ENCODE measurements at regions not wholly inside any gene's neighbourhood (a gene's known extent, or its start where the extent isn't known, plus 50 kb on each side); places are given as distances from the start of the nearest gene placed in this dataset.

DNA sequence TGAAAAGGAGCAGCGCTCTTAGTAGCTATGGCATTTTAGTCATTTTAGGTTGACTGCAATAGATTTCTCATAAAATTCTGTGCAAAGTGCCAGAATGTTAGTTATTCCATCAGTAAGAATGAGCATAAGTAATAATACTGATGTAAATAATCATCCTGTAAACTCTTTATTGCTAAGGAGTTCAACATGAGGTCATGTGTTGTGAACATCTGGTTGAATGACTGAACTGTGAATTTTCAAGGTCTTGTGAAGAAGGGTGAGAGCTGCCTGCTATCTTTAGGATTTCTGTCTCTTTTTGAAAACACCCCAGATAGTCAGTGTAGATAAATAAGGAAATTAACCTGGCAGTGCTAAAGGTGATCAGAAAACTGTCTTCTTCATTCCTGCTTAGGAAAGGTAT is 333.4 kb upstream of the TBC1D5 start:
- Mint-ChIP-seq H3K4me3 (ENCODE audit: low read depth) (no peak overlapping the region), H3K9me3 (ENCODE audit: low read depth) (no peaks in the 10 kb centered on the region), H3K27me3 (no peaks in the 10 kb centered on the region), H3K4me1 (ENCODE audit: low read depth) (peaks cover 9% of the 10 kb centered on the region), H3K36me3 (ENCODE audit: insufficient read depth) (peaks cover 4% of the 10 kb centered on the region), H3K27ac (no peak overlapping the region)
- TF ChIP-seq, protein P1, sequence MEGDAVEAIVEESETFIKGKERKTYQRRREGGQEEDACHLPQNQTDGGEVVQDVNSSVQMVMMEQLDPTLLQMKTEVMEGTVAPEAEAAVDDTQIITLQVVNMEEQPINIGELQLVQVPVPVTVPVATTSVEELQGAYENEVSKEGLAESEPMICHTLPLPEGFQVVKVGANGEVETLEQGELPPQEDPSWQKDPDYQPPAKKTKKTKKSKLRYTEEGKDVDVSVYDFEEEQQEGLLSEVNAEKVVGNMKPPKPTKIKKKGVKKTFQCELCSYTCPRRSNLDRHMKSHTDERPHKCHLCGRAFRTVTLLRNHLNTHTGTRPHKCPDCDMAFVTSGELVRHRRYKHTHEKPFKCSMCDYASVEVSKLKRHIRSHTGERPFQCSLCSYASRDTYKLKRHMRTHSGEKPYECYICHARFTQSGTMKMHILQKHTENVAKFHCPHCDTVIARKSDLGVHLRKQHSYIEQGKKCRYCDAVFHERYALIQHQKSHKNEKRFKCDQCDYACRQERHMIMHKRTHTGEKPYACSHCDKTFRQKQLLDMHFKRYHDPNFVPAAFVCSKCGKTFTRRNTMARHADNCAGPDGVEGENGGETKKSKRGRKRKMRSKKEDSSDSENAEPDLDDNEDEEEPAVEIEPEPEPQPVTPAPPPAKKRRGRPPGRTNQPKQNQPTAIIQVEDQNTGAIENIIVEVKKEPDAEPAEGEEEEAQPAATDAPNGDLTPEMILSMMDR (IDR thresholded peaks at IDR 0.05; ENCODE audit: unreplicated experiment): no peak
- DNase-seq (ENCODE audit: low spot score, unreplicated experiment): no peak

DNA sequence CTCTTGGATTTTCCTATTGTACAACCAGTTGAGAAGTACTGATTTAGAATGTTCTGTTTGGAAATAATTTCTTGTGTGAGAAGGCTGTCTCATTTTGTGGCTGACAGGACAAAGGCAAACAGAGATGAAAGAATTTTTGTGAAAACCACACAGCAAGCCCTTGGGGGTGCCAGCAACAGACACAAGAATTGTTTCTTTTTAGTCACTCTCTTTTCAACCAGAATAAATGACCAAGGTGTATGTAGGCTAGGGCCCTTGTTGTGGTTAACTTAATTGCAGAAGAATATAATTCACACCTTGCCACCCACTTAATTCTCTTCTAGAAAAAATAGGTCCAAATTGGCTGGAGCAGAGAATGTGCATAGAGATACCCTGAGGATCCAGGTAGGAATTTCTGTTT is 329.4 kb upstream of the TBC1D5 start:
- H3K4me3 Mint-ChIP-seq (ENCODE audit: low read depth): no peak overlapping the region
- H3K36me3 Mint-ChIP-seq (ENCODE audit: insufficient read depth): no peaks in the 10 kb centered on the region
- no peak overlapping the region for H3K27ac Mint-ChIP-seq
- H3K4me1 Mint-ChIP-seq (ENCODE audit: low read depth): peaks cover 12% of the 10 kb centered on the region
- no peaks in the 10 kb centered on the region for H3K27me3 Mint-ChIP-seq
- TF ChIP-seq, protein P1 (IDR thresholded peaks at IDR 0.05; ENCODE audit: unreplicated experiment): no peak
- no peaks in the 10 kb centered on the region for H3K9me3 Mint-ChIP-seq (ENCODE audit: low read depth)
- no peak for DNase-seq (ENCODE audit: low spot score, unreplicated experiment)

DNA sequence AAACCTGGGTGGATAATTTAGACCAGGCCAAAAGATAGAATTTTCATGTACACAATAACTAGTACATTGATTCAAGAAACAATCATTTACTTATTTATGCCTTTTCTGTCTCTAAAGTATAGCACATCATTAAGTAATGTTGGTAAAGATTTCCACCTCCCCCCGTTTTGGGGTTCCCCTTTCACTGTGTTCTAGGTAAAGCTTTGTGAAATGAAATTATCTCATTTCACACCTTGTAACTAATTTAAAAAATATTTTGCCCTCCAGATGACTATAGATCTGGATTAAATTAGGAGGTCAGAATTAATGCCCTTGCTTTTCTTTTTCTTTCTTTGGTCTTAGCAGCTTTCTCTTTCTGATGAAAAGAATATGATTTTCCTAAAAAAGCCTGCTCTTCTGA is 328.5 kb upstream of the TBC1D5 start:
- H3K27ac Mint-ChIP-seq: no peak overlapping the region
- no peak for DNase-seq (ENCODE audit: low spot score, unreplicated experiment)
- no peaks in the 10 kb centered on the region for H3K9me3 Mint-ChIP-seq (ENCODE audit: low read depth)
- TF ChIP-seq, protein P1 (IDR thresholded peaks at IDR 0.05; ENCODE audit: unreplicated experiment): no peak
- H3K4me3 Mint-ChIP-seq (ENCODE audit: low read depth): no peak overlapping the region
- peaks cover 9% of the 10 kb centered on the region for H3K4me1 Mint-ChIP-seq (ENCODE audit: low read depth)
- no peaks in the 10 kb centered on the region for H3K27me3 Mint-ChIP-seq
- no peaks in the 10 kb centered on the region for H3K36me3 Mint-ChIP-seq (ENCODE audit: insufficient read depth)

DNA sequence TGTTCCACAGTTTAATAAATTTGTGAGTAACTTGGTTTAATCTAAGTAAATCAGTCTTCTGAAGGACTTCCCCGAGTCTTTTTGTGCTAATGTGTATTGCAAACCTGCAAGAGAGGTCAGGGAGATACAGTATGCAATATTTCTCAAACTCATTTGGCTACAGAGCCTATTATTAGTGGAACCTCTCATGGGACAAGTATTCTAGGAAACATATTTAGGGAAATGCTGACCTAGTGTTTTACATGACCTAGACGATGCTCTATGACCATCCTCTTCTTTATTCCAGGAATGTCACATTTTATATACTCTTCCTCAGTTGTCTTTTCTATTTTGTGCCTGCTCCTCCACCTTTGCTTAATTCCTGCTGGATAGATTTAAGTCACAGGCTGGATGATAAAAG is 327.8 kb upstream of the TBC1D5 start:
- no peak for DNase-seq (ENCODE audit: low spot score, unreplicated experiment)
- Mint-ChIP-seq H3K27ac (no peak overlapping the region), H3K27me3 (no peaks in the 10 kb centered on the region), H3K9me3 (ENCODE audit: low read depth) (no peaks in the 10 kb centered on the region), H3K36me3 (ENCODE audit: insufficient read depth) (no peaks in the 10 kb centered on the region), H3K4me3 (ENCODE audit: low read depth) (no peak overlapping the region), H3K4me1 (ENCODE audit: low read depth) (peaks cover 9% of the 10 kb centered on the region)
- TF ChIP-seq, protein P1 (IDR thresholded peaks at IDR 0.05; ENCODE audit: unreplicated experiment): no peak

- TF ChIP-seq, protein P1 (IDR thresholded peaks at IDR 0.05; ENCODE audit: unreplicated experiment): no peak
- H3K27me3 Mint-ChIP-seq: no peaks in the 10 kb centered on the region
- H3K4me3 Mint-ChIP-seq (ENCODE audit: low read depth): no peak overlapping the region
- H3K9me3 Mint-ChIP-seq (ENCODE audit: low read depth): no peaks in the 10 kb centered on the region
- H3K36me3 Mint-ChIP-seq (ENCODE audit: insufficient read depth): no peaks in the 10 kb centered on the region
- peaks cover 9% of the 10 kb centered on the region for H3K4me1 Mint-ChIP-seq (ENCODE audit: low read depth)
- H3K27ac Mint-ChIP-seq: no peak overlapping the region
- no peak for DNase-seq (ENCODE audit: low spot score, unreplicated experiment)
Observed at GRCh38 chr3:18069568-18069967, 327.1 kb upstream of the TBC1D5 start.

All from progenitor cell of endocrine pancreas (in vitro differentiated cells).